ENCODE measurements at regions not wholly inside any gene's neighbourhood (a gene's known extent, or its start where the extent isn't known, plus 50 kb on each side); places are given as distances from the start of the nearest gene placed in this dataset.
"Not testable (repeated sequence)": the region's sequence is repeated elsewhere in the genome, so short reads cannot be mapped to it uniquely, and the experiment has no call there.

DNA sequence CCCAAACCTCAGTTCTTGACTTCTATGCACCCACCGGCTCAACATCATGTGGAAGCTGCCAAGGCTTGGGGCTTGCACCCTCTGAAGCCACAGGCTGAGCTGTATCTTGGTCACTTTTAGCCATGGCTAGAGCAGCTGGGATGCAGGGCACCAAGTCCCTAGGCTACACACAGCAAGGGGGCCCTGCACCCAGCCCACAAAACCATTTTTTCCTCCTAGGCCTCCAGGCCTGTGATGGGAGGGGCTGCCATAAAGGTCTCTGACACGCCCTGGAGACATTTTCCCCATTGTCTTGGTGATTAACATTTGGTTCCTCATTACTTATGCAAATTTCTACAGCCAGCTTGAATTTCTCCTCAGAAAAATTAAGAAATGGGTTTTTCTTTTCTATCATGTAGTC is 485.5 kb upstream of the SYT1 start:
- not testable (repeated sequence) for TF ChIP-seq EZH2phosphoT487 (IDR thresholded peaks at IDR 0.05)
- TF ChIP-seq, protein P1, sequence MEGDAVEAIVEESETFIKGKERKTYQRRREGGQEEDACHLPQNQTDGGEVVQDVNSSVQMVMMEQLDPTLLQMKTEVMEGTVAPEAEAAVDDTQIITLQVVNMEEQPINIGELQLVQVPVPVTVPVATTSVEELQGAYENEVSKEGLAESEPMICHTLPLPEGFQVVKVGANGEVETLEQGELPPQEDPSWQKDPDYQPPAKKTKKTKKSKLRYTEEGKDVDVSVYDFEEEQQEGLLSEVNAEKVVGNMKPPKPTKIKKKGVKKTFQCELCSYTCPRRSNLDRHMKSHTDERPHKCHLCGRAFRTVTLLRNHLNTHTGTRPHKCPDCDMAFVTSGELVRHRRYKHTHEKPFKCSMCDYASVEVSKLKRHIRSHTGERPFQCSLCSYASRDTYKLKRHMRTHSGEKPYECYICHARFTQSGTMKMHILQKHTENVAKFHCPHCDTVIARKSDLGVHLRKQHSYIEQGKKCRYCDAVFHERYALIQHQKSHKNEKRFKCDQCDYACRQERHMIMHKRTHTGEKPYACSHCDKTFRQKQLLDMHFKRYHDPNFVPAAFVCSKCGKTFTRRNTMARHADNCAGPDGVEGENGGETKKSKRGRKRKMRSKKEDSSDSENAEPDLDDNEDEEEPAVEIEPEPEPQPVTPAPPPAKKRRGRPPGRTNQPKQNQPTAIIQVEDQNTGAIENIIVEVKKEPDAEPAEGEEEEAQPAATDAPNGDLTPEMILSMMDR (IDR thresholded peaks at IDR 0.05) = not testable (repeated sequence)

All from neural progenitor cell (in vitro differentiated cells).